ENCODE measurements at regions not wholly inside any gene's neighbourhood (a gene's known extent, or its start where the extent isn't known, plus 50 kb on each side); places are given as distances from the start of the nearest gene placed in this dataset.

DNA sequence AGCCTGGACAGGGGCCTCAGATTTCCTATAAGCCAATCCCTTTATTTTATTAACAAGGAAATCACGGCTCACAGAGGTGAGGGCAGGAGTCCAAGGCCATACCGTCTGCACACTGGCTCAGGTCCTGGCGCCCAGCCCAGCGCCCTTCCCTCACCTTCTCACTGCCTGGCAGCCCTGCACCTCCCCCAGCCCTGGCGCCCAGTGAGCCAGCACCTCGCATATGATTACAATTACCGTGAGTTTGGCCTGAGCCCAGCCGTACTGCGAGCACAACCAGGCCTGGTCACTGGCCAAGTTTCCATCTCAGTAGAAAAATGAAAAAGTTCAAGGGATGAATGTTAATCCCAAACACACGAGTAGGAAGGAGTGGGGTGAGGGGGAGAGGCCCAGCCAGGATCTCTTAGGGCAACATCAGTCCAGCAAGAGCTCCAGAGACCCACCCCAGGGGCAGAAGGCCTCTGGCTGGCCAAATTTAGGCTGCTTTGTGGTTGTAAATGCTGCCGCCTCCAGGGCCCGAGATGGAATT lies 68.4 kb downstream of the MCFD2 start:
- H3K27me3 ChIP-seq (ENCODE audit: control insufficient read depth, insufficient read depth, low read length): peaks cover 2% of the 10 kb centered on the region
- DNase-seq (ENCODE audit: low read depth) (peak; percentile 80), FAIRE-seq (no peak)

DNA sequence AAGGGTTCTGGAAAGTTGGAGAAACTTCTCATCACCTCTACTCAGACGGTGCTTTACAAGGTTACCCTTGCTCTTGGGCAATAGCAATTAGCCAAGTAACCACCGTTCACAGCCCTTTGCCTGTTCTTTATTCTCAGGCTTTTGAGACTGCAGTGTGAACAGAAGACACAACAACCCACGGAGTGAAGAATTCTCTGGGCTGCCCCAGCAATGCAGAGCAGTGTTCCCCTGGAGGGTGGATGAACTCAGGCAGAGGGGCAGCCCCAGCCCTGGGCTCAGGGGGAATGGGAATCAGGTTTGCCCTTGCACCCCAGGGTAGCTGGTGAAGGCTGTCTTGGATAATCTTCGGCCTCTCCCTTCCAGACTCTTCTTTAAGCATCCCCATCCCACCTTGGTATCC lies 69.1 kb downstream of the MCFD2 start:
- FAIRE-seq (no peak), DNase-seq (ENCODE audit: low read depth) (no peak)
- TF ChIP-seq, protein P1, sequence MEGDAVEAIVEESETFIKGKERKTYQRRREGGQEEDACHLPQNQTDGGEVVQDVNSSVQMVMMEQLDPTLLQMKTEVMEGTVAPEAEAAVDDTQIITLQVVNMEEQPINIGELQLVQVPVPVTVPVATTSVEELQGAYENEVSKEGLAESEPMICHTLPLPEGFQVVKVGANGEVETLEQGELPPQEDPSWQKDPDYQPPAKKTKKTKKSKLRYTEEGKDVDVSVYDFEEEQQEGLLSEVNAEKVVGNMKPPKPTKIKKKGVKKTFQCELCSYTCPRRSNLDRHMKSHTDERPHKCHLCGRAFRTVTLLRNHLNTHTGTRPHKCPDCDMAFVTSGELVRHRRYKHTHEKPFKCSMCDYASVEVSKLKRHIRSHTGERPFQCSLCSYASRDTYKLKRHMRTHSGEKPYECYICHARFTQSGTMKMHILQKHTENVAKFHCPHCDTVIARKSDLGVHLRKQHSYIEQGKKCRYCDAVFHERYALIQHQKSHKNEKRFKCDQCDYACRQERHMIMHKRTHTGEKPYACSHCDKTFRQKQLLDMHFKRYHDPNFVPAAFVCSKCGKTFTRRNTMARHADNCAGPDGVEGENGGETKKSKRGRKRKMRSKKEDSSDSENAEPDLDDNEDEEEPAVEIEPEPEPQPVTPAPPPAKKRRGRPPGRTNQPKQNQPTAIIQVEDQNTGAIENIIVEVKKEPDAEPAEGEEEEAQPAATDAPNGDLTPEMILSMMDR (IDR thresholded peaks at IDR 0.05; ENCODE audit: insufficient read depth, low read length, severe bottlenecking): no peak
- Histone ChIP-seq H3K36me3 (ENCODE audit: control insufficient read depth, insufficient read depth, low read length) (no peaks in the 10 kb centered on the region), H3K4me3 (ENCODE audit: low read depth, low read length) (no peak overlapping the region), H3K27me3 (ENCODE audit: control insufficient read depth, insufficient read depth, low read length) (peaks cover 2% of the 10 kb centered on the region)

More for the DNA sequence above, 68.4 kb downstream of the MCFD2 start:
- Histone ChIP-seq H3K4me3 (ENCODE audit: low read depth, low read length) (no peak overlapping the region), H3K36me3 (ENCODE audit: control insufficient read depth, insufficient read depth, low read length) (no peaks in the 10 kb centered on the region)
- TF ChIP-seq, protein P1 (IDR thresholded peaks at IDR 0.05; ENCODE audit: insufficient read depth, low read length, severe bottlenecking): no peak

DNA sequence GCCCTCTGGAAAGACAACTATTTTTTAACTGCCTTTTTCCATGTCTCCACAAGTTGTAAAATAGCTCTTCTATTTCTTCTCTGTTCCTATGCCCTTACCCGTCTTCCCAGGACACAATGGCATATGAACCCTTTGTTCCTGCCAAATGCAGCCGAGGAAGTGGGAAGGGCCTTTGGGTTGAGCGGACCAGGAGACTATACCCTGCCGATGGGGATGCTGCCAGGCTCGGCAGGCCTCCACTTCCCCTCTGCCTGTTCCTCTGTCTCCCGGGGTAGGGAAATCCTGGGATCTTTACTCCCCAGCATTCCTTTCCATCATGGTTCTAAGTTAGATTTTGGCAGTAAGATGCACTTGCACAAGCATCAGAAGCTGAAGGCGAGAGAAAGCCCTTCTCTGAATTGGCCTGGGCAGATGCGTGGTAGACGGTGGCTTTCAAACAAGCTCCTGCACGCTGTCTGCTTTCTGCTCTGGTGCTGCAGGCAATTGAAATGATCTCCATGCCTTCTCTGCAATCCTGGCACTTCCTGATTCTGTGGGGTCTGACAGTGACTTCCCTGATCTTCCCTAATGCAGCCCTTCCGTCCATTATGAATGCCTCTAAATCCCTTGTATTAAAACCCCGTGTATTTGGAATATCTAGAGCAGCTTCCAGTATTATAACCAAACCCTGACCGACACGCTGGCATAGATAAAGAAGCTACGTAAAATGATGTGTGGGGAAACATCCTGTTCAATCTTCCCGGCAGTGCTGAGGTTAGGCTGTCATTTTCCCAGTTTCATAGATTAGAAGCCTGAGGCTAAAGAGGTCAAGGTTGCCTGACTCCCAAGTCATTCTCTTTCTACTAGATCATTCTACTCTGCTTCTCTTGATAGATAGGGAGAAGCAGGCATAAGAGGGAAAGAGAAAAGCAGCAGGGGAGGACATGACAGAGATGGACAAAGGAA lies 69.8 kb downstream of the MCFD2 start:
- FAIRE-seq (no peak), DNase-seq (ENCODE audit: low read depth) (peak; percentile 21)
- TF ChIP-seq, protein P1 (IDR thresholded peaks at IDR 0.05; ENCODE audit: insufficient read depth, low read length, severe bottlenecking): no peak
- Histone ChIP-seq H3K36me3 (ENCODE audit: control insufficient read depth, insufficient read depth, low read length) (no peaks in the 10 kb centered on the region), H3K4me3 (ENCODE audit: low read depth, low read length) (no peak overlapping the region), H3K27me3 (ENCODE audit: control insufficient read depth, insufficient read depth, low read length) (peaks cover 2% of the 10 kb centered on the region)

DNA sequence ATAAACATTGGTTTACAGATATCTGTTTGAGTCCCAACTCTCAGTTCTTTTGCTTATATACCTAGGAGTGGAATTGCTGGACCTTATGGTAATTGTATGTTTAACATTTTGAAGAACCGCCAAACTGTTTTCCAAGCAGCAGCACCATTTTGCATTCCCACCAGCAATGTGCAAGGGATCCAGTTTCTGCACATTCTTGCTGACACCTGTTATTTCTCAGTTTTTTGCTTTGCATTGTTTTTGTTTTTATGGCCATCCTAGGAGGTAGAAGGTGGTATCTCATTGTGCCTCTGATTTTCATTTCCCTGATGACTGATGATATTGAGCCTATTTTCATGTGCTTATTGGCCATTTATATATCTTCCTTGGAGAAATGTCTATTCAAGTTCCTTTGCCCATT lies 71.2 kb downstream of the MCFD2 start:
- DNase-seq (ENCODE audit: low read depth): no peak
- TF ChIP-seq, protein P1 (IDR thresholded peaks at IDR 0.05; ENCODE audit: insufficient read depth, low read length, severe bottlenecking): no peak
- no peak for FAIRE-seq

DNA sequence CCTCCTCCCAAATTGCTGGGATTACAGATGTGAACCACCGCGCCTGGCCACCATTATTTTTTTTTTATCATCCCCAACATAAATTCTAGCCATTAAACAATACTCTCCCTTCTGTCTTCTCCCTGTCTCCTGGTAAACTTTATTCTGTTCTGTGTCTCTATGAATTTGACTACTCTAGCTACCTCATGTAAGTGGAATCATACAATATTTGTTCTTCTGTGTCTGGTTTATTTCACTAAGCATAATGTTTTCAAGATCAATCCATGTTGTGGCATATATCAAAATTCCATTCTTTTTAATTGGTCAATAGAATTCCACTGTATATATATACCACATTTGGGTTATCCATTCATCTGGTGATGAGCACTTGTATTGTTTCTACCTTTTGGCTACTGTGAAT lies 71.6 kb downstream of the MCFD2 start:
- FAIRE-seq: no peak
- DNase-seq (ENCODE audit: low read depth): no peak
- H3K4me3 ChIP-seq (ENCODE audit: low read depth, low read length): no peak overlapping the region
- H3K36me3 ChIP-seq (ENCODE audit: control insufficient read depth, insufficient read depth, low read length): no peaks in the 10 kb centered on the region
- peaks cover 2% of the 10 kb centered on the region for H3K27me3 ChIP-seq (ENCODE audit: control insufficient read depth, insufficient read depth, low read length)
- TF ChIP-seq, protein P1 (IDR thresholded peaks at IDR 0.05; ENCODE audit: insufficient read depth, low read length, severe bottlenecking): no peak

More for the DNA sequence above, 71.2 kb downstream of the MCFD2 start:
- peaks cover 2% of the 10 kb centered on the region for H3K27me3 ChIP-seq (ENCODE audit: control insufficient read depth, insufficient read depth, low read length)
- no peaks in the 10 kb centered on the region for H3K36me3 ChIP-seq (ENCODE audit: control insufficient read depth, insufficient read depth, low read length)
- no peak overlapping the region for H3K4me3 ChIP-seq (ENCODE audit: low read depth, low read length)

Data from bronchial epithelial cell (primary cell).